ENCODE measurements at regions not wholly inside any gene's neighbourhood (a gene's known extent, or its start where the extent isn't known, plus 50 kb on each side); places are given as distances from the start of the nearest gene placed in this dataset.
"Not testable (repeated sequence)": the region's sequence is repeated elsewhere in the genome, so short reads cannot be mapped to it uniquely, and the experiment has no call there.

GRCh38 chr16:14383844-14384243 lies 246.2 kb downstream of the PARN start:
- ATAC-seq; in situ Hi-C loops (cut with MboI); H3K36me3 ChIP-seq (ENCODE audit: control insufficient read depth, insufficient read depth, low read length); H3K79me2 ChIP-seq (ENCODE audit: control insufficient read depth, insufficient read depth, low read length); intact Hi-C loops (cut with micrococcal nuclease); H3K4me3 ChIP-seq; H3K9ac ChIP-seq (ENCODE audit: insufficient read depth in 1 of 2, low read depth in 2 of 2, low read length in 2 of 2); H3K27ac ChIP-seq (ENCODE audit: extremely low read depth, low read depth, low read length); H4K20me1 ChIP-seq (replicated peaks; ENCODE audit: control insufficient read depth, insufficient read depth, low read length); H3K4me1 ChIP-seq (replicated peaks in 1 of 2; ENCODE audit: control insufficient read depth in 2 of 2, insufficient read depth in 2 of 2, low read length in 2 of 2); BruUV-seq (replicated peaks); H3K4me2 ChIP-seq (ENCODE audit: insufficient read depth, low read length); FAIRE-seq; H2AFZ ChIP-seq (ENCODE audit: low read depth, low read length); CTCF ChIA-PET (ENCODE audit: low intra/inter-chr PET ratio); H3K9me3 ChIP-seq (replicated peaks; ENCODE audit: control insufficient read depth, insufficient read depth, low read depth, low read length); DNase-seq (ENCODE audit: extremely low read depth in 1 of 4, low spot score in 3 of 4); H3K9me1 ChIP-seq (ENCODE audit: control insufficient read depth, insufficient read depth, low read length): not testable (repeated sequence)
- POLR2A ChIA-PET, result interaction anchor here (1.0 kb wide), 1 partner anchor 14 kb away, joined by 3 read pairs; no protein-coding TSS in a partner anchor
- peaks cover 2 to 28% of the 10 kb centered on the region in 2 experiments; a peak in 3 of 5 replicates for H3K27me3 ChIP-seq (ENCODE audit: control insufficient read depth in 2 of 2, insufficient read depth in 2 of 2, low read length in 2 of 2)
- WGBS (ENCODE audit: insufficient coverage, low coverage, missing lambda C conversion rate), result 16% methylated on average over 6 of the region's 6 CpGs

GRCh38 chr16:14378689-14379467 lies 251.2 kb downstream of the PARN start:
- Histone ChIP-seq H3K79me2 (ENCODE audit: control insufficient read depth, insufficient read depth, low read length) (no peaks in the 10 kb centered on the region), H3K4me2 (ENCODE audit: insufficient read depth, low read length) (no peak overlapping the region), H3K27me3 (ENCODE audit: control insufficient read depth in 2 of 2, insufficient read depth in 2 of 2, low read length in 2 of 2) (peaks cover 0 to 25% of the 10 kb centered on the region in 2 experiments; a peak in 1 of 5 replicates), H3K27ac (ENCODE audit: extremely low read depth, low read depth, low read length) (no peak overlapping the region), H2AFZ (ENCODE audit: low read depth, low read length) (no peak overlapping the region), H3K9me3 (replicated peaks; ENCODE audit: control insufficient read depth, insufficient read depth, low read depth, low read length) (no peaks in the 10 kb centered on the region), H4K20me1 (replicated peaks; ENCODE audit: control insufficient read depth, insufficient read depth, low read length) (0 out of 2 replicates have a peak, but pooled peaks cover 4% of the 10 kb centered on the region), H3K9ac (ENCODE audit: insufficient read depth in 1 of 2, low read depth in 2 of 2, low read length in 2 of 2) (peak overlapping the region in 1 of 2 experiments; percentile 58; a peak in 2 of 4 replicates), H3K9me1 (ENCODE audit: control insufficient read depth, insufficient read depth, low read length) (no peaks in the 10 kb centered on the region), H3K4me3 (no peak overlapping the region), H3K4me1 (replicated peaks in 1 of 2; ENCODE audit: control insufficient read depth in 2 of 2, insufficient read depth in 2 of 2, low read length in 2 of 2) (peaks cover 5 to 7% of the 10 kb centered on the region in 2 experiments), H3K36me3 (ENCODE audit: control insufficient read depth, insufficient read depth, low read length) (no peaks in the 10 kb centered on the region)
- no TSS peak for BruUV-seq (replicated peaks)
- CTCF ChIA-PET (ENCODE audit: low intra/inter-chr PET ratio), result no interaction called here
- ATAC-seq, result peak; percentile 87
- intact Hi-C loops (cut with micrococcal nuclease), result loop anchor here (10.0 kb wide), 1 partner anchor 146 kb away; no protein-coding TSS in a partner anchor
- no peak for FAIRE-seq
- DNase-seq (ENCODE audit: extremely low read depth in 1 of 4, low spot score in 3 of 4), result peak in 2 of 4 experiments; percentile 47 to 49
- 36% methylated on average over 17 of the region's 17 CpGs for WGBS (ENCODE audit: insufficient coverage, low coverage, missing lambda C conversion rate)
- in situ Hi-C loops (cut with MboI), result no loop called here
- POLR2A ChIA-PET, result interaction anchor here (0.7 to 0.9 kb wide), 2 partner anchors 10 to 434 kb away, joined by 3 read pairs; no protein-coding TSS in a partner anchor
- TF ChIP-seq BCLAF1 (IDR thresholded peaks at IDR 0.05; ENCODE audit: borderline replicate concordance in 1 of 2, control insufficient read depth in 1 of 2, low read depth in 2 of 2, low read length in 1 of 2), result no peak
- no peak for TF ChIP-seq FIP1L1 (IDR thresholded peaks at IDR 0.05; ENCODE audit: low read depth, low read length, poor library complexity, severe bottlenecking)
- no peak for TF ChIP-seq TEAD4 (IDR thresholded peaks at IDR 0.05; ENCODE audit: low read length)
- no peak for TF ChIP-seq TEAD4 (CRISPR knock-in tag; IDR thresholded peaks at IDR 0.05; ENCODE audit: borderline replicate concordance)
- no peak for TF ChIP-seq CREBBP (IDR thresholded peaks at IDR 0.05; ENCODE audit: low read depth, low read length)
- TF ChIP-seq XRCC3 (IDR thresholded peaks at IDR 0.05), result no peak
- TF ChIP-seq SMARCC2 (IDR thresholded peaks at IDR 0.05; ENCODE audit: low read depth), result no peak
- no peak for TF ChIP-seq ZKSCAN1 (IDR thresholded peaks at IDR 0.05; ENCODE audit: low read depth, low read length)
- TF ChIP-seq EP300 (IDR thresholded peaks at IDR 0.05; ENCODE audit: low read length), result no peak
- TF ChIP-seq PHB (CRISPR knock-in tag; IDR thresholded peaks at IDR 0.05), result no peak
- no peak for TF ChIP-seq C11orf30 (IDR thresholded peaks at IDR 0.05; ENCODE audit: low read depth)
